Testis (tissue), 2 donors: ENCODE measurements at regions not wholly inside any gene's neighbourhood (a gene's known extent, or its start where the extent isn't known, plus 50 kb on each side); places are given as distances from the start of the nearest gene placed in this dataset.

Experiments
- POLR2A ChIP-seq: fragments of 450-650 bp; IDR thresholded peaks from one replicate; pipeline ENCODE4 v1.6.1; 2017; ENCODE audit warnings: antibody characterized with exemption, mild to moderate bottlenecking, moderate library complexity
- TF ChIP-seq, protein P1 (sequence below), 3 experiments: fragments of 450-650 bp in 2 of 3; fragments of 200-600 bp in 1 of 3; sonication (generic) in 1 of 3; IDR thresholded peaks; one replicate each; pipeline ENCODE4 v1.5.1; 2016 to 2019; ENCODE audit warnings: antibody characterized with exemption in 3 of 3, mild to moderate bottlenecking in 2 of 3, moderate library complexity in 1 of 3

- TF ChIP-seq, protein P1, sequence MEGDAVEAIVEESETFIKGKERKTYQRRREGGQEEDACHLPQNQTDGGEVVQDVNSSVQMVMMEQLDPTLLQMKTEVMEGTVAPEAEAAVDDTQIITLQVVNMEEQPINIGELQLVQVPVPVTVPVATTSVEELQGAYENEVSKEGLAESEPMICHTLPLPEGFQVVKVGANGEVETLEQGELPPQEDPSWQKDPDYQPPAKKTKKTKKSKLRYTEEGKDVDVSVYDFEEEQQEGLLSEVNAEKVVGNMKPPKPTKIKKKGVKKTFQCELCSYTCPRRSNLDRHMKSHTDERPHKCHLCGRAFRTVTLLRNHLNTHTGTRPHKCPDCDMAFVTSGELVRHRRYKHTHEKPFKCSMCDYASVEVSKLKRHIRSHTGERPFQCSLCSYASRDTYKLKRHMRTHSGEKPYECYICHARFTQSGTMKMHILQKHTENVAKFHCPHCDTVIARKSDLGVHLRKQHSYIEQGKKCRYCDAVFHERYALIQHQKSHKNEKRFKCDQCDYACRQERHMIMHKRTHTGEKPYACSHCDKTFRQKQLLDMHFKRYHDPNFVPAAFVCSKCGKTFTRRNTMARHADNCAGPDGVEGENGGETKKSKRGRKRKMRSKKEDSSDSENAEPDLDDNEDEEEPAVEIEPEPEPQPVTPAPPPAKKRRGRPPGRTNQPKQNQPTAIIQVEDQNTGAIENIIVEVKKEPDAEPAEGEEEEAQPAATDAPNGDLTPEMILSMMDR (IDR thresholded peaks at IDR 0.05), result no peak
- TF ChIP-seq POLR2A, result no peak
These were observed 236.9 kb upstream of the PRR20A start for GRCh38 chr13:56903710-56904282.
